ENCODE measurements at regions not wholly inside any gene's neighbourhood (a gene's known extent, or its start where the extent isn't known, plus 50 kb on each side); places are given as distances from the start of the nearest gene placed in this dataset.

- no peaks in the 10 kb centered on the region for H3K27me3 ChIP-seq (ENCODE audit: insufficient read depth)
- ChIA-PET POLR2A (no interaction called here), CTCF (interaction anchor here (0.8 to 1.1 kb wide), 2 partner anchors 9 to 13 kb away, joined by 3 read pairs; no protein-coding TSS in a partner anchor)
- no peak overlapping the region for H3K27ac ChIP-seq (ENCODE audit: low read depth in 2 of 2, low read length in 1 of 2)
- H3K9me3 ChIP-seq = no peaks in the 10 kb centered on the region
- no peak overlapping the region for H3K4me2 ChIP-seq
- H3K36me3 ChIP-seq (replicated peaks in 1 of 2; ENCODE audit: control insufficient read depth in 1 of 2, insufficient read depth in 2 of 2, low read length in 1 of 2) = no peaks in the 10 kb centered on the region
- TF ChIP-seq EP300 (IDR thresholded peaks at IDR 0.05; ENCODE audit: borderline replicate concordance in 1 of 2, low read depth in 1 of 2, low read length in 1 of 2) (no peak), PBX3 (IDR thresholded peaks at IDR 0.05) (no peak), NRF1 (IDR thresholded peaks at IDR 0.05; ENCODE audit: low read depth, low read length) (no peak), GABPA (IDR thresholded peaks at IDR 0.05; ENCODE audit: low read depth) (no peak), FOXJ3 (CRISPR knock-in tag; IDR thresholded peaks at IDR 0.05) (no peak), RFX5 (IDR thresholded peaks at IDR 0.05; ENCODE audit: low read length) (no peak), MXI1 (IDR thresholded peaks at IDR 0.05; ENCODE audit: low read depth, low read length) (no peak), RAD21 (IDR thresholded peaks at IDR 0.05; ENCODE audit: low read length) (no peak), JUND (IDR thresholded peaks at IDR 0.05) (no peak), MEF2A (IDR thresholded peaks at IDR 0.05; ENCODE audit: borderline replicate concordance, low read depth) (no peak), USF2 (IDR thresholded peaks at IDR 0.05; ENCODE audit: borderline replicate concordance, low read depth, low read length) (no peak), MAX (IDR thresholded peaks at IDR 0.05; ENCODE audit: low read depth) (no peak), REST (IDR thresholded peaks at IDR 0.05; ENCODE audit: low read depth, low read length) (no peak), GATA2 (CRISPR knock-in tag; IDR thresholded peaks at IDR 0.05) (no peak), NFIC (IDR thresholded peaks at IDR 0.05; ENCODE audit: borderline replicate concordance) (no peak), POLR2AphosphoS5 (IDR thresholded peaks at IDR 0.05; ENCODE audit: low read depth, low read length) (no peak)
- 45% methylated on average over 3 of the region's 3 CpGs for WGBS (ENCODE audit: low lambda C conversion rate)
- H3K4me3 ChIP-seq (ENCODE audit: low read depth in 2 of 2, low read length in 1 of 2) = no peak overlapping the region
- no peak overlapping the region for H3K9ac ChIP-seq
- H3F3A ChIP-seq (replicated peaks; ENCODE audit: insufficient read depth) = no peaks in the 10 kb centered on the region
- no peaks in the 10 kb centered on the region for H3K9me2 ChIP-seq
- H3K4me1 ChIP-seq (ENCODE audit: control insufficient read depth in 1 of 2, insufficient read depth in 2 of 2, low read depth in 1 of 2, low read length in 1 of 2) = peaks cover 0 to 11% of the 10 kb centered on the region in 2 experiments; a peak in 1 of 4 replicates
- DNase-seq = no peak
- H3K79me2 ChIP-seq (ENCODE audit: insufficient read depth) = no peaks in the 10 kb centered on the region
- no peak overlapping the region for H2AFZ ChIP-seq (ENCODE audit: low read depth)
- no peaks in the 10 kb centered on the region for H4K20me1 ChIP-seq (ENCODE audit: insufficient read depth)
Measured at GRCh38 chr3:72080095-72080494, 295.1 kb upstream of the PROK2 start.
